HG03139 (cell line): ENCODE measurements at regions not wholly inside any gene's neighbourhood (a gene's known extent, or its start where the extent isn't known, plus 50 kb on each side); places are given as distances from the start of the nearest gene placed in this dataset.

Experiments
- ATAC-seq: cut with Tn5 transposase; IDR thresholded peaks from one replicate; pipeline ENCODE4 v1.9.1; 2021; ENCODE audit not compliant: unreplicated experiment

DNA sequence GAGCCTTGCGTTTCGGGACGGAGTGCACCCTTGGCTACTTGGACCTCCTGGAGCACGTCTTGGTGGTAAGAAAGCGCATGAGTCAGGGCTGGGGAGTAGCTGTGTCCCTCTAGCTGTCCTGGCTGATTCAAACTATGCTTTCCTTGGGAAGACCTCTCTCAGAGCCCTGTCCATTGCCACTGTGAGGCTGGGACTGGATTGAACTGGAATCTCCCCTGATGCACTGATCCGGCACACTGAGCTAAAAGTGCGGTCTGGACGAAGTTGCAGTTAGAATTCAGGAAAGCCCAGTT, 232.6 kb upstream of the TPM1 start:
- ATAC-seq, result no peak

DNA sequence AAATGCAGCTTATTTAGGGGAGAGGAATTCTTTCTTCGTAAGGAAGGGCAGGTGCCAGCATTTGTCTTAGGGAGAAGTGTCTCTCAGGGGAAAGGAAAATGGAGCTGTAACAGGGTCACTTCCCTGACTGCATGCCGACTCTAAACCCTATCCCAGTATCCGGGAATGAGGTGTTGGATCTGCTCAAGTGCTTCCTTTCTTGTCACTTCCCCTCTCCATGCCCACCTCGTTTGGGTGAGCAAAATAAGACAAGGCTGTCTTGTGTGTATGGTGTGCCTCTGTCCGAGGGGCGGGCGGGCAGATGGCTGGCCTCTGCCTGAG, 230.1 kb upstream of the TPM1 start:
- ATAC-seq, result no peak

DNA sequence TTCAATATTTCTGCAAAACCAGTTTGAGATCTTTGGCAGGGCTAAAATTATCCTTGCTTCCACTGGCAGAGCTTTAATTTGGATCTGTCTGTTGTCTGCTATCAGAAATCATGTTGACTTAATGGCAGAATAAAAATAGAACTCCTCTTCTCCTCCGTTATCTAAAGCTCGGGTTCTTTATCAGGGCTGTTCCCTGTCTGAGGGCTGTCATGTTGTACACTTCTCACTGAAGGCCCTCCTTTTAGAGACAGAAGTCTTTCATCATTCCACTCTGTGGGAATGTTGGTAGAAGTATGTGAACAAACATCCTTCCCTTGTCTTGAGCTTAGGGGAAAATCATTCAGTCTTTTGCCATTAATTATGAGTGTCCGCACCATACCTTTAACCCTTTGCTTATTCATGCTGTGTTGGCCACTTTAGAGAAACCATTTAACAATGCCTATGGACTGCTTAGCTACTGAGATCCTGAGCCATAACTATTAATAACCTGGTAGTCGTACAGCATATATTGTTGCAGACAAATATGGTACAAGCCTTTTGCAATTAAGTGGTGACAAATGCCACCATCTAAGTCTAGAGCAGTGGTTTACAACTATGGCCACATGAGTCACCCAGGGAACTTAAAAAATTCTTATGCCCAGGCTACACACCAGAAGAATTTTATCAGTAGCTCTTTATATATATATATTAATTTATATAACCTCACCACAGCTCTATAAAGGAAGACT, 226.0 kb upstream of the TPM1 start:
- ATAC-seq, result no peak

DNA sequence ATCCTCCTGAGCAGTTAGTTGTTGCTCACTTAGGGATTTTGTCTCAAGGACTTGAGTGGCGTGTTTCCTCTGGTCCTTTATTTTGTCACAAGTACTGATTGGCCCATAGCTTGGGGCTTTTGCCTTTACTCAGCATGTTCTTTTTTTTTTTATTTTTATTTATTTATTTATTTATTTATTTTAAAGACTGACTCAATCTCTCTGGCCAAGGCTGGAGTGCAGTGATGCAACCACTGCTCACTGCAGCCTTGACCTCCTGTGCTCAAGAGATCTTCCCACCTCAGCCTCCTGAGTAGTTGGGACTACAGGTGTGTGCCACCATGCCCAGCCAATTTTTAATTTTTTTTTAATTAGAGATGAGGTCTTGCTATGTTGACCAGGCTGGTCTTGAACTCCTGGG, 223.9 kb upstream of the TPM1 start:
- no peak for ATAC-seq

DNA sequence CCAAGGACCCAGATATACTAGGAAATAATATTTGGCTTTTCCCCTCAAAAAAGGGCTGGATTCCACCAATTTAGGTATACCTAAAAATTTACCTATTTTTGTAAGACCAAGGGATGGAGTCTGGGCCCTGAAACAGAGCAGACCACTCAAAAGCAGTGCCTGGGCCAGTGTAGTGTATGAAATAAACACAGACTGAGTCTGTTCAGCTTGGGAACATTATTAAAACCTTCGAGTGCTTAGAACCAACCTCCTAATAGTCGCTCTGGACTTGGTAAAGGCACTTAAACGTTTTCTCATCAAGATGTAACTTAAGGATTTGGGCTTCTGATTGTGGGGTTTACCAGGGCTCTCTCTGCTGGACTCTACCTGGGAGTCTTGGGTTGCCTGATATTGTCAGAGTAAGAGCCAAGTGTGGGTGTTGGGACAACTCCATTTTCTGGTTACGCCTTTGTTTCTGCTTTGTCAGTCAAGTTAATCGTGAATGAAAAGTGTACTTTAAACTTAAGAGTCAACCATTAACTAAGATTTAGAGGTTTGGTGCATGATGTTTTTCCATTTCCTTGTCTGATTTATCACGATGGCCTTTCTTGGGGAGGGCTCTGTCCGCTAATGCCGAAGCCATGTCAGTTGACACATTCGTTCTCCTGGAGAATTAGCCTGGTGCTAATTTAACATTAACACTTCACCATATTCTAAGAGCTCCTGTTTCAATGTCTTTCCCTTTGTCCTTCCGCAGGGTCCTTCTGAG, 221.0 kb upstream of the TPM1 start:
- no peak for ATAC-seq

DNA sequence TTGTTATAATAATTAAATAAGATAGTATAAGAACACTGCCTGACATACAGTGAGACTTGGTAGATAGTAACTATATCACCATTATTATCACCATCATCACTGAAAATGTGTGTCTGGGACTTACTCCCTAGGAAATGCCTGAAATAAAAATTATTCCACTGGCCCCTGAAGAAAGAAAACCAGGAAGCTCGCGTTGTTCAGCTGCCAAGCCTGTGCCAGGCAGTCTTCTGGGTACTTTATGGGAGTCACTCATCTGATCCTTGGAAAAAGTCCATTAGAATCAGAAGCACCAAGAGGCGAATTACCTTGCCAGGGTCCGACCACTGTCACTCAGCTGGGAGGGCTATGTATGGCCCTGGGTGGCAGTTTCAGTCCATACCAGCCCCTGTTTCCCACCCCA, 220.3 kb upstream of the TPM1 start:
- no peak for ATAC-seq

DNA sequence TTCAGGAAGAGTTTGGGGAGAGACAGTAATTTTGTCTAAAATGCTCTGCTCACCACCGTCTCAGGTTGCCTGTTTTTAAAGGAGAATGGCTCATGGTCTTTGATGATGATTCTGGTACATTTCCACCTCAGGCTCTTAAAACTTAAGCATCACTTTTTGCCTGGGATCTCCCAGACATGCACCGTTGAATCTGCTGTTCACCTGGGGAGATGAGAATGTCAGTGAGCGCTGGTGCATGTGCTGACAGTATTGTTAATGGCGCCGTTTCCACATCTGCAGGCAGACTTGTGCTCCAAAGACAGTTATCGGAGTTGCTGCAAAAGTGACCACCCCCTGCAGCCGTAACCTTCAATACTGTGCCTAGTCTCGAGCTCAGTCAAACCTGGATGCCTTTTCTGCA, 219.0 kb upstream of the TPM1 start:
- ATAC-seq, result no peak

DNA sequence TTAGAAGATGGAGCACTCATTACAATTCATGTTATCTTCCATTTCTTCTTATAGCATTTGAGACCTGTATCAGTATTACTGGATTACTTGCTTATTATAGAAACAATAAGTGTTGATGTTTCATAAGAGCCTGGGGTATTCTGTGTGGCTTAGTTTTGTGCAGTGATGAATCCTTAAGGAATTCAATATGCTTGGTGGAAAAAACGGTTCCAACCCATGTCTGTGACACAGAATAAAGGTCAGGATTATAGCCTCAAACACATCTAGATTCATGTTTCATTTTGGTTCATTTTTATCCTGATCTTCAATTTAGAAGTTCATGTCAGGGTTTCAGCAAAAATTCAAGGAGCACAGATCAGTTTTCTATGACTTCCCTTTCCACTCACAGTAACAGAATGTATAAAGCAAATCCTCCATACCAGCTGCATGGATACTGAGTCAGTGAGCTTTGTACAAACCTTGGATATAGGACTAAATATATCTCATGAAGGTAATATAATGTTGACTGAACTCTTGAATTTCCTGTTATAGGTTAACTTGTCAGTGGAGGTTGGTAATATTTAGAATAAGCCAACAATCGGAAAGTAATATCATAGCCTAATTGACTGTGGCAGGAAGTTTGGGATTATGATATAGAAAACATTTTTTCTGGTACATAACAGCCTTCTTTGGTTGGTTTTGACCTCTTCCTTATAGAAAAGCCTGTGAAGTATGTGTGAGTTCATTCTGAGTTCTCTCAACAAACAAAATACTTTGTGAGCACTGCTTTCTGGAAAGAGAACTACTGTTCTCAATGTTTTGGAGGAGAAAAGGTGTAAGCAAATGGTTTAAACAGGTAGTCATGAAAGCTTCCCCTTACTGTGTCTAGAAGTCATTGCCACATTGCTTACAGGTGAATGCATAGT, 218.2 kb upstream of the TPM1 start:
- no peak for ATAC-seq

DNA sequence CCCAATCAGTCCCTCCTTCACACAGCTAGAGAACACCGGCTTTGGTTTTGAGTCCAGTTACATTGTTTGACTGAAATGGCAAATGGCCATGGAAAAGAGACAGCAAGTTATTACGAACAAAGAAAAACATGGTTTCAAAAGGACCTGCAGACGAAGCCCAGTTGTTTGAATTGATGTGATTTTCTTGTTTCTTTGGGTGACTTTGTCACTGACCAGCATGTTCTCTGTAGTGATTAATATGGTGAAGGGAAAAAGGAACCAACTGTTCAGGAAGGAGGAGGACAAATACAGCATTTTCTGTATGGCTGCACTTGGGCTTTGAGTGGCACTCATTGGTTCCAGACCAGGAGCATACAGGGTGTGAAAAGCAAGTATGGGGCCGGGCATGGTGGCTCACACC, 217.4 kb upstream of the TPM1 start:
- no peak for ATAC-seq

DNA sequence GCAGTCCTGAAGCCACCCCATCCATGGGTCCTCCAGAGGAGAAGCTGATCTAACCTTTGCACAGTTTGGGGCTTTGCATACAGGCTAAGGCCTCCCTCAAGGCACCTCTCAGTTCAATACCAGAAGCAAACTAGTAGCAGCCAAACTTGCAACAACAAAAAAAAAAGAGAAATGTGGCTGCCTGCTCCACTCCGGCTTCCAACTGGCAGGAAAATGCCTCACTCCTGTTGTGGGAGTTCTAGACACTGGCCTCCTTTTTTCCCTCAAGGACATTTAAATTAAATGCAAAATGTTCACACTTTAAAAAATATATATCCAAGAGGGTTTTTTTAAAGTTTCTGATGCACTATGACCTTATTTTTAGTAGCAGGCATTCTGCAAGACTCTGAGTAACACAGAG, 216.0 kb upstream of the TPM1 start:
- no peak for ATAC-seq

DNA sequence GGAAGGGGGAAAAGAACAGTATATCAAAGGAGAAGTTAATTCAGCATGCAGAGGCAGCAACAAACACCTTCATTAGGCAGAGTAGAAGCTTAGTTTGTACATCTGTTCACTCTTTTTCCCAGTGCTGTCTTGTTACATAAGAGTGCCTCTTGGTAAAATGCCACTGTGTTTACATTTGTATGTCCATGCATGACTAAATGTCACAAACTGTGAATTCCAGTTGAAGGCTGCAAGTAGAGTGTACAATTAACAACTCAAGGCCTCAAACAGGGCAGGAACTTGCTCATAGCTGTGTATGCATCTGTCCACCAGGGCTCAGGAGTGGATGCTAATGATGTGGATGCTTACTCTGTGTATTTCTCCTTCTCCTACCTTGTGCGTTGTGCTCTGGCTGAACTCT, 214.2 kb upstream of the TPM1 start:
- ATAC-seq, result no peak

DNA sequence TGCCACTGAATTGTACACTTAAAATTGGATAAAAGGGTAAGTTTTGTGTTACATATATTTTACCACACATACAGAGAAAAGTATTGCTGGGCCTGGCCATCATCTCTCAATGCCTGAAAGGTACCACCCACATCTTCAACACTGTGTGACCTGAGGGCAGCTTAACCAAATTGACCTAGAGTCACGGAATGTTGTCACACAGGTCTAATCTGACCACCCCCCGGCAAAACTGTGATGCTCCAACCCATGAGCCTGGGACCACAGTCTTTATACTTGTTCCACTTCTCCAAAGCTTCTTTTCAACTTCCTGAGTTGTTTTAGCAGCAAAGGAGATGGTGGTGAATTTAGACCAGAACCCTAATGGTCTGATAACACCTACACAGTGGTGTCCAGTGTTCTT, 210.3 kb upstream of the TPM1 start:
- no peak for ATAC-seq

DNA sequence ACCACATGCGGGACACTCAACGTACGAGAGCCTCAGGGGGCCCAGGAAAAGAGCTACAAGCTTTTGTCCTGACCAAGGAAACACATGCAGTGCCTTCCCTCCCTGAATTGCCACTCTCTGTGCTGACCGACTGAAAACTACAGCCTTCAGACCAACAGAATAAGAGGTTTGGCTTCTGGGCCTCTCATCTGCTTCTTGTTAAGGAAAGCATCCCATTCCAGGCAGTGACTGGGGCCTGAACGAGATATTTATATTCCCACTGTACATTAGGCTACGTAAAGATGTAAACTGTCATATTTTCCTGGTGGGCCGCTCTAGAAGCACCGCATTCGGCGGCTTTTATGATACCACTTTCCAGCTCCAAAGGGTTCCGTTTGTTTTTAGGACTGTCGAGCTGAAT, 208.9 kb upstream of the TPM1 start:
- no peak for ATAC-seq

DNA sequence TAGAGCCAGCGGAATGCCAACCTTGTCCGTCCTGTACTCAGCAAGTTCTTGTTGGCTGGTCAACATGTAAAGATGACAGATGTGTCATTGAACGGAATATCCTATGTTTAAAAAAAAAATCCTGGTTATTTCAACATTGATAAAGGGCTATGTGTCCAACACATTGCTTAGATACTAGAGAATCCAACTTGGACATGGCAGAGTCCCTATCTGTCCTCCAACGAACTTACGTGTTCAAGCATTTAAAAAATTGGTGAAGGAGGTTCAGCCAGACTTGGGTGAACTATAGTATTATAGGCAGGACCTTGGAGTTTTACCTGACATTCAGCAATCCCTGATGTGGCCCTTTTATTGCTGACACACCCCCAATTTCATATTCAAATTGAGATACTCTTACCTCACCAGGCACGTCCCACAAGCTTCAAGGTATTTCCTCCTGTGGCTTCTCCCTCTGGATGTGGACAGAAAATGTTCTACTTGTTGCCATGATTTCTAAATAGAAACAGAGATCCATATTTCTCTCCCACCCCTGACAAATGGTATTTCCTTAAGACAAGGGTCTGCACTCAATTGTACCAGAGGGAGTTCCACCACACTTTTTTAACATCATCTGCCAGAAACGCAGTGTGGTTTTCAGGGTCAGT, 207.7 kb upstream of the TPM1 start:
- ATAC-seq, result no peak

DNA sequence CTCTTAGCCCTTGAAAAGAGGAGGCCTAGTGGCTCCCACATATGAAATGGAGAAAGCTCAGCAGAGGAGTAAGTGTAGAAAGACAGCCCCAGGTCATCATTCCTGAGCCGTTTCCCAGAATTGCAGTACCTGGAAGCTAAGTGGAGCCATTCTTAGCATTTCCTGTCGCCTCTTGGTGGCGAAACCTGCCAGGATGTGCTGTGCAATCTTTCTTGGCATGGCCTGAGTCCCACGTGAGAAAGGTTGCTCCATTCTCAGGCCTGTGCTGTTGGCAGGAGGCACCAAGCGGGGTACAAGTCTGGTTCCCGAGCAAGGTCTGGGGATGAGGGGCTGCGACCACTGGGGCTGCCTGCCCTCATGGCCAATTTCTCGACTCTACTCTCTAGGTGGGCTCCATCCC, 207.2 kb upstream of the TPM1 start:
- ATAC-seq, result no peak

DNA sequence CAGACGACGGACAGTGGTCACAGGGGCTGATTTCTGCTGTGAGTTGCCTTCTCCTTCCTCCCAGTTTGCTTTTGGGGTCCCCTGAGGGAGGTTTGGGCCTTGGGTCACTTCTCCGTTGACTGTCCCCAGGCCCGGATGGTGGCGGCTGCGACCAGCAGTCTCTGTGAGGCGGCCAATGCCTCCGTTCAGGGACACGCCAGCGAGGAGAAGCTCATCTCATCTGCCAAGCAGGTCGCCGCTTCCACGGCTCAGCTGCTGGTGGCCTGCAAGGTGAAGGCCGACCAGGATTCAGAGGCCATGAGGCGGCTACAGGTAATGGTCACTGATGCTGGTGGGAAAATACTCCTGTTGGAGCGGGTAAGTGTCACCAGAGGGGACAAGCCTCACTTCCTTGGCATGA, 206.8 kb upstream of the TPM1 start:
- no peak for ATAC-seq

DNA sequence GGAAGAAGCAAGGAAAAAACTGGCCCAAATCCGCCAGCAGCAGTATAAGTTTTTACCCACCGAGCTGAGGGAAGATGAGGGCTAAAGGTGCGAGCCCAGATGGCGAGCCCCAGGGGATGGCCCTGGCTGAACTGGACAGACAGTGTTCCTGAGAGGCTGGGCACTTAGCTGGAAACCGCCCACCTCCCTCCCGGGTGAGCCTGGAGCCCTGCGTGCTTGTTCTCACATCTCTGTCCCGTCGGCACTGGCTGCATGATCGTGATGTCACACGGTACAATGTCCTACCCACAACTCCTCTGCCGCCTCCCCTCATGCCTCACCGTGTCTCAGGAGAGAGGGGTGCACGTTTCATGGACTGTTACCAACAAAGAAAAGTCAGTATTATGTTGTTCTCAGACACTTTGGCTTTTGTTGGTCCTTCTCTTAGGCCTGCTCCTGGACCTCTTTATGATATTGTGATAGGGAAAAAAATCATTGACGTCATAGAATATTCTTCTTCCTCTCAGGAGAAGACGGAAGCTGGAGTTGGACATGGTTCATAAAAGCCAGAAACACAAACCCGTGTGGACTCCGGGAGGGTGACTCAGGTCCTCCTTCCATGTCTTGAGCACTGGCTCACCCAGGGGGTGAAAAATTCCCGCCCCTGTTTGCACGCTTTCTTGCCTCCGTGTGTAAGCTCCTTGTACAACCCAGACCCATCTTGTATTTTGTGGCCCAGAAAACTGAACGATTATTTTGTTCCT, 201.8 kb upstream of the TPM1 start:
- ATAC-seq, result no peak

DNA sequence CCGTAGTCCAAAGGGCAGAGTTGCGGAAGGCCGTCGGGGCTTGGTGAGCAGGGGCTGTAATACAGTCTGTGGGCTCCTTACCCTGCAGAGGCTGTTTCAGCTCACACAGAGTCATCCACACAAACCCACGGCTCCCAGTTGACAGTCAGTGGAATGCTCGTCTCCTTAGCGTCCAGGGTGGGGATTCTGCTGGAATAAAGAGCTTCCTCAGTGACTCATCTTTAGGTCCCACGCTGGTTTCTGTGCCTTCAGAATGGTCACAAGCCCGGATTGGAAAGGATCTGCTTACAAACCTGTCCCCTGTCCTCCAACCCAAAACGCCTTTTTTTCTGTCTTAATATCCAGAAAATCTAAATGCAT, 201.3 kb upstream of the TPM1 start:
- ATAC-seq, result no peak

DNA sequence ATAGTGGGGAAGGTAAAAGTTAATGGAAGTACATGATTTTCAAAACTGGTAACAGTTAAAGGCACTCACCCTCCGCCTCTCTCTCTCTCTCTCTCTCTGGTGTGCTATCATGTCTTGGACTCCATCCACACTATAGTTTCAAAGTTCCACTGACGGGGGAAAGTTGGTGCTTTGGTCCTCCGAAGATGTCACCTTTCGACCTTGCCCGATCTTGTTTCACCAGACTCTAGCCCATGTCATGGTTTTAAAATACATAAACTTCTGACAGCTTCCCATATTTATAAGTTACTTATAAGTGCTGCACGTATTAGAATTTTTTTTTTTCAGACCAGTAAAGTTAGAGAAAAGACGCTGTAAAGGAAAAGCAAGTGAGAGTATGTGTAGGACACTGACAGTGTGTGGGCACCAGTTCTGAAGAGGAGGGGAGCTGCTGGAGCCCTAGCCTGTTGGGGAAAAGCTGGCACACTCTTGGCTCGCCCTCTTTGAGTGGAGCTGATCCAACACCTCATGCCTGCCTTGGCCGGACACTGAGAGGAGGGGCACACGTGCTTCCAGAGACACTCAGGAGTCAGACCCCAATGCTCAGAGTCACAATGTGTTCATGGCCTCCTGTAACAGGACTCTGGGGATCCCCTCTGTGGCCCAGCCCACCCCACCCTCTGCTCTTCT, 200.5 kb upstream of the TPM1 start:
- ATAC-seq, result no peak

DNA sequence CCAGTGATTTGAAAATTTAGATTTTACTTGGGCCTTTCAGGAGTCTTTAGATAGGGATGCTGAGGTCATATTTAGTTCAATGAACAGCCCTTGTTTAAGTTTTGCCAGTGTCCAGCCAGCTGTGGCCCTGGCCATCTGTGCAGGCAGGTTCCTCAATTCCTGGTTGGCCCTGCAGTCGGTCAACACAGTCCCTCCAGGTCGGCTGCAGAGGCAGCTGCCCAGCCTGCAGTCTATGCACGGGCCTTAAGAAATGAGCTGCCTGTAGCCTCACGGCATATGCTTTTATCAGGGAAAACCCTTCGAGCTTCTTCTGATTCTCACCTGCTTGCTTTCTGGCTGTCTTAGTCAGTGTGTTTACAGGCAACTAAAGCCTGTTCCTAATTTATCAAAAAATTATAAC, 199.2 kb upstream of the TPM1 start:
- ATAC-seq, result no peak
